Rectal smooth muscle tissue (tissue), 1 donor: ENCODE measurements at regions not wholly inside any gene's neighbourhood (a gene's known extent, or its start where the extent isn't known, plus 50 kb on each side); places are given as distances from the start of the nearest gene placed in this dataset.

Experiments
- H3K27ac ChIP-seq: one replicate; pipeline ENCODE4 v1.7.0; 2013; ENCODE audit warnings: low read depth, low read length, inconsistent platforms
- H3K27me3 ChIP-seq: one replicate; pipeline ENCODE4 v1.7.0; 2013; ENCODE audit warnings: low read length; ENCODE audit not compliant: control insufficient read depth, insufficient read depth
- H3K36me3 ChIP-seq: one replicate; pipeline ENCODE4 v1.7.0; 2013; ENCODE audit warnings: low read length; ENCODE audit not compliant: control insufficient read depth, insufficient read depth
- H3K4me1 ChIP-seq: one replicate; pipeline ENCODE4 v1.7.0; 2013; ENCODE audit warnings: low read length; ENCODE audit not compliant: control insufficient read depth, insufficient read depth
- H3K4me3 ChIP-seq: one replicate; pipeline ENCODE4 v1.7.0; 2013; ENCODE audit warnings: low read length
- H3K9ac ChIP-seq: one replicate; pipeline ENCODE4 v1.7.0; 2013; ENCODE audit warnings: low read length

GRCh38 chr12:20289520-20289919 is 78.8 kb upstream of the PDE3A start:
- H3K9ac ChIP-seq: no peak overlapping the region
- H3K27me3 ChIP-seq: no peaks in the 10 kb centered on the region
- H3K4me3 ChIP-seq: no peak overlapping the region
- no peaks in the 10 kb centered on the region for H3K36me3 ChIP-seq
- H3K27ac ChIP-seq: no peak overlapping the region
- no peaks in the 10 kb centered on the region for H3K4me1 ChIP-seq

GRCh38 chr12:20300457-20300856 is 67.9 kb upstream of the PDE3A start:
- H3K4me3 ChIP-seq: no peak overlapping the region
- no peaks in the 10 kb centered on the region for H3K4me1 ChIP-seq
- no peak overlapping the region for H3K27ac ChIP-seq

GRCh38 chr12:20305470-20305869 is 62.9 kb upstream of the PDE3A start:
- H3K27me3 ChIP-seq: no peaks in the 10 kb centered on the region
- H3K9ac ChIP-seq: no peak overlapping the region
- H3K36me3 ChIP-seq: no peaks in the 10 kb centered on the region
- H3K4me1 ChIP-seq: no peaks in the 10 kb centered on the region
- no peak overlapping the region for H3K4me3 ChIP-seq
- no peak overlapping the region for H3K27ac ChIP-seq

More at GRCh38 chr12:20300457-20300856, 67.9 kb upstream of the PDE3A start:
- H3K27me3 ChIP-seq: no peaks in the 10 kb centered on the region
- H3K36me3 ChIP-seq: no peaks in the 10 kb centered on the region
- no peak overlapping the region for H3K9ac ChIP-seq

- no peaks in the 10 kb centered on the region for H3K27me3 ChIP-seq
- H3K27ac ChIP-seq: no peak overlapping the region
- H3K36me3 ChIP-seq: no peaks in the 10 kb centered on the region
- no peaks in the 10 kb centered on the region for H3K4me1 ChIP-seq
- H3K4me3 ChIP-seq: no peak overlapping the region
- H3K9ac ChIP-seq: no peak overlapping the region
Measured at GRCh38 chr12:20309504-20310148, 58.7 kb upstream of the PDE3A start.

GRCh38 chr12:20314328-20314727 is 54.0 kb upstream of the PDE3A start:
- Histone ChIP-seq H3K4me1 (no peaks in the 10 kb centered on the region), H3K27ac (no peak overlapping the region)

DNA sequence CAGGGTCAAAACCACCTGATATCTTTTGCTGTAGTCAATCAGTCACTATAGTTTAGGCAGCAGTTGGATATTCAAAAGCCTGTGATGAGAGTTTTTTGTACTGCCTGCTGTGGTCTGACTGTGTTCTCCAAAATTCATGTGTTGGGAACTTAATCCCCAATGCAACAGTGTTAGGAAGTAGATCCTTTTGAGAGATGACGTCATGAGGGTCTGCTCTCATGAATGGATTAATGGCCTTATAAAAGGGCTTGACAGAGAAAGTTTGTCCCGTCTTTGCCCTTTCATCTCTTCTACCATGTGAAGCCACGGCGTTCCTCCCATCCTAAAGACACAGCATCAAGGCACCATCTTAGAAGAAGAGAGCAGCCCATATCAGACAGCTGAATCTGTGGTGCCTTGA is 50.8 kb upstream of the PDE3A start:
- Histone ChIP-seq H3K27ac (no peak overlapping the region), H3K27me3 (no peaks in the 10 kb centered on the region), H3K4me1 (no peaks in the 10 kb centered on the region), H3K4me3 (no peak overlapping the region), H3K9ac (no peak overlapping the region), H3K36me3 (no peaks in the 10 kb centered on the region)

More at GRCh38 chr12:20314328-20314727, 54.0 kb upstream of the PDE3A start:
- no peaks in the 10 kb centered on the region for H3K27me3 ChIP-seq
- no peaks in the 10 kb centered on the region for H3K36me3 ChIP-seq
- H3K4me3 ChIP-seq: no peak overlapping the region
- H3K9ac ChIP-seq: no peak overlapping the region
